ENCODE measurements at regions not wholly inside any gene's neighbourhood (a gene's known extent, or its start where the extent isn't known, plus 50 kb on each side); places are given as distances from the start of the nearest gene placed in this dataset.

- TF ChIP-seq ZBTB11 (CRISPR knock-in tag; IDR thresholded peaks at IDR 0.05): no peak
- TF ChIP-seq ZSCAN29 (IDR thresholded peaks at IDR 0.05): no peak
- TF ChIP-seq SREBF1 (IDR thresholded peaks at IDR 0.05; ENCODE audit: low read length): no peak
These were observed 280.0 kb downstream of the C12orf75 start (continued) for GRCh38 chr12:105610459-105610858.

GRCh38 chr12:105611340-105611739, 280.8 kb downstream of the C12orf75 start:
- Histone ChIP-seq H3K79me2 (ENCODE audit: control insufficient read depth, insufficient read depth, low read length) (no peaks in the 10 kb centered on the region), H3K36me3 (ENCODE audit: control insufficient read depth in 2 of 2, insufficient read depth in 2 of 2, low read length in 1 of 2) (no peaks in the 10 kb centered on the region), H3K9me3 (replicated peaks; ENCODE audit: control insufficient read depth, insufficient read depth, low read length) (no peaks in the 10 kb centered on the region), H3K4me3 (no peak overlapping the region), H3K4me2 (ENCODE audit: control insufficient read depth, insufficient read depth) (no peak overlapping the region), H3K27ac (ENCODE audit: control insufficient read depth, insufficient read depth) (no peak overlapping the region), H4K20me1 (ENCODE audit: control insufficient read depth, insufficient read depth) (no peaks in the 10 kb centered on the region), H3K27me3 (replicated peaks in 1 of 2; ENCODE audit: control insufficient read depth in 2 of 2, insufficient read depth in 2 of 2, low read length in 1 of 2) (no peaks in the 10 kb centered on the region), H3K9ac (ENCODE audit: control insufficient read depth, insufficient read depth, low read length) (no peak overlapping the region), H2AFZ (ENCODE audit: control insufficient read depth, low read depth, low read length) (no peak overlapping the region), H3K4me1 (ENCODE audit: control insufficient read depth, insufficient read depth, low read length) (no peaks in the 10 kb centered on the region)
- FAIRE-seq (no peak), ATAC-seq (no peak), DNase-seq (ENCODE audit: low read depth, low spot score) (no peak)
- CTCF ChIA-PET: interaction anchor here (0.6 kb wide), 1 partner anchor 244 kb away, joined by 3 read pairs; no protein-coding TSS in a partner anchor
- in situ Hi-C loops (cut with MboI) (no loop called here), intact Hi-C loops (cut with micrococcal nuclease; ENCODE audit: unreplicated experiment) (no loop called here)
- SMC1A ChIA-PET (ENCODE audit: uncharacterized antibody, unreplicated experiment): no interaction called here
- WGBS (ENCODE audit: insufficient coverage, insufficient replicate concordance, low lambda C conversion rate, missing lambda C conversion rate): 1% methylated on average over 3 of the region's 3 CpGs
- TF ChIP-seq RELB (IDR thresholded peaks at IDR 0.05; ENCODE audit: low read depth): no peak
- TF ChIP-seq HCFC1 (IDR thresholded peaks at IDR 0.05; ENCODE audit: low read length): no peak
- TF ChIP-seq NR2F1 (conservative IDR thresholded peaks at IDR 0.05): no peak
- no peak for TF ChIP-seq IKZF1 (conservative IDR thresholded peaks at IDR 0.05)
- no peak for TF ChIP-seq ZNF384 (IDR thresholded peaks at IDR 0.05; ENCODE audit: borderline replicate concordance, low read depth, low read length)
- TF ChIP-seq RAD21 (IDR thresholded peaks at IDR 0.05; ENCODE audit: insufficient read depth, low read depth, low read length): no peak
- no peak for TF ChIP-seq MAX (IDR thresholded peaks at IDR 0.05; ENCODE audit: low read depth, low read length)
- no peak for TF ChIP-seq CBX3 (IDR thresholded peaks at IDR 0.05; ENCODE audit: borderline replicate concordance, low read depth)
- TF ChIP-seq SMAD5 (IDR thresholded peaks at IDR 0.05; ENCODE audit: low read depth): no peak
- TF ChIP-seq CBX5 (IDR thresholded peaks at IDR 0.05; ENCODE audit: low read depth): no peak
- TF ChIP-seq CBFB (IDR thresholded peaks at IDR 0.05; ENCODE audit: low read depth): no peak
- no peak for TF ChIP-seq MTA3 (IDR thresholded peaks at IDR 0.05; ENCODE audit: borderline replicate concordance, low read length)
- no peak for TF ChIP-seq SIN3A (IDR thresholded peaks at IDR 0.05; ENCODE audit: low read depth, low read length)
- no peak for TF ChIP-seq SRF (IDR thresholded peaks at IDR 0.05; ENCODE audit: low read depth in 2 of 2, low read length in 2 of 2)
- no peak for TF ChIP-seq LARP7 (IDR thresholded peaks at IDR 0.05)
- no peak for TF ChIP-seq ZNF217 (IDR thresholded peaks at IDR 0.05)
- TF ChIP-seq ATF3 (IDR thresholded peaks at IDR 0.05; ENCODE audit: borderline replicate concordance, extremely low read depth, low read depth, low read length): no peak
- no peak for TF ChIP-seq ZNF207 (IDR thresholded peaks at IDR 0.05; ENCODE audit: borderline replicate concordance)
- TF ChIP-seq MYB (IDR thresholded peaks at IDR 0.05; ENCODE audit: borderline replicate concordance, low read depth, low read length): no peak
- RAD21 ChIA-PET (ENCODE audit: unreplicated experiment): interaction anchor here (0.7 kb wide), 1 partner anchor 265 kb away, joined by 3 read pairs; no protein-coding TSS in a partner anchor
- BruUV-seq (replicated peaks): no TSS peak
- POLR2A ChIA-PET: no interaction called here
